ENCODE measurements at regions not wholly inside any gene's neighbourhood (a gene's known extent, or its start where the extent isn't known, plus 50 kb on each side); places are given as distances from the start of the nearest gene placed in this dataset.

- no peaks in the 10 kb centered on the region for H3K9me3 Mint-ChIP-seq (ENCODE audit: unreplicated experiment)
- H3K4me1 Mint-ChIP-seq (ENCODE audit: unreplicated experiment) = peaks cover 8% of the 10 kb centered on the region
- H3K27me3 Mint-ChIP-seq (ENCODE audit: unreplicated experiment) = peaks cover 7% of the 10 kb centered on the region
- H3K27ac Mint-ChIP-seq (ENCODE audit: unreplicated experiment) = peak overlapping the region; percentile 41
- H3K4me3 Mint-ChIP-seq (ENCODE audit: unreplicated experiment) = peak overlapping the region; percentile 81
- no peaks in the 10 kb centered on the region for H3K36me3 Mint-ChIP-seq (ENCODE audit: unreplicated experiment)
- no peak for TF ChIP-seq CTCF (IDR thresholded peaks at IDR 0.05)
- DNase-seq (ENCODE audit: extremely low spot score, unreplicated experiment) = peak; percentile 88
Measured at GRCh38 chr12:125983094-125983783, 918.0 kb downstream of the AACS start.

- peak overlapping the region; percentile 41 for H3K27ac Mint-ChIP-seq (ENCODE audit: unreplicated experiment)
- DNase-seq (ENCODE audit: extremely low spot score, unreplicated experiment) = no peak
- H3K4me1 Mint-ChIP-seq (ENCODE audit: unreplicated experiment) = peaks cover 8% of the 10 kb centered on the region
- peaks cover 7% of the 10 kb centered on the region for H3K27me3 Mint-ChIP-seq (ENCODE audit: unreplicated experiment)
- peak; percentile 9 for TF ChIP-seq CTCF (IDR thresholded peaks at IDR 0.05)
- H3K9me3 Mint-ChIP-seq (ENCODE audit: unreplicated experiment) = no peaks in the 10 kb centered on the region
- peak overlapping the region; percentile 81 for H3K4me3 Mint-ChIP-seq (ENCODE audit: unreplicated experiment)
- H3K36me3 Mint-ChIP-seq (ENCODE audit: unreplicated experiment) = no peaks in the 10 kb centered on the region
Measured at GRCh38 chr12:125983784-125984500, 918.7 kb downstream of the AACS start.

GRCh38 chr12:125988545-125988944, 923.3 kb downstream of the AACS start:
- peaks cover 13% of the 10 kb centered on the region for H3K4me1 Mint-ChIP-seq (ENCODE audit: unreplicated experiment)
- no peak for TF ChIP-seq CTCF (IDR thresholded peaks at IDR 0.05)
- H3K27ac Mint-ChIP-seq (ENCODE audit: unreplicated experiment) = no peak overlapping the region
- H3K36me3 Mint-ChIP-seq (ENCODE audit: unreplicated experiment) = no peaks in the 10 kb centered on the region
- no peaks in the 10 kb centered on the region for H3K9me3 Mint-ChIP-seq (ENCODE audit: unreplicated experiment)
- H3K4me3 Mint-ChIP-seq (ENCODE audit: unreplicated experiment) = no peak overlapping the region
- DNase-seq (ENCODE audit: extremely low spot score, unreplicated experiment) = no peak
- H3K27me3 Mint-ChIP-seq (ENCODE audit: unreplicated experiment) = peaks cover 5% of the 10 kb centered on the region

- H3K36me3 Mint-ChIP-seq (ENCODE audit: unreplicated experiment) = no peaks in the 10 kb centered on the region
- H3K4me3 Mint-ChIP-seq (ENCODE audit: unreplicated experiment) = no peak overlapping the region
- peaks cover 6% of the 10 kb centered on the region for H3K4me1 Mint-ChIP-seq (ENCODE audit: unreplicated experiment)
- H3K27ac Mint-ChIP-seq (ENCODE audit: unreplicated experiment) = no peak overlapping the region
- TF ChIP-seq CTCF (IDR thresholded peaks at IDR 0.05) = no peak
- peaks cover 3% of the 10 kb centered on the region for H3K9me3 Mint-ChIP-seq (ENCODE audit: unreplicated experiment)
- peaks cover 6% of the 10 kb centered on the region for H3K27me3 Mint-ChIP-seq (ENCODE audit: unreplicated experiment)
- no peak for DNase-seq (ENCODE audit: extremely low spot score, unreplicated experiment)
Measured at GRCh38 chr12:125989696-125990095, 924.5 kb downstream of the AACS start.

GRCh38 chr12:125996443-125996842, 931.2 kb downstream of the AACS start:
- Mint-ChIP-seq H3K4me3 (ENCODE audit: unreplicated experiment) (no peak overlapping the region), H3K36me3 (ENCODE audit: unreplicated experiment) (no peaks in the 10 kb centered on the region), H3K27ac (ENCODE audit: unreplicated experiment) (no peak overlapping the region), H3K4me1 (ENCODE audit: unreplicated experiment) (no peaks in the 10 kb centered on the region), H3K9me3 (ENCODE audit: unreplicated experiment) (peaks cover 20% of the 10 kb centered on the region), H3K27me3 (ENCODE audit: unreplicated experiment) (peaks cover 3% of the 10 kb centered on the region)
- no peak for TF ChIP-seq CTCF (IDR thresholded peaks at IDR 0.05)
- DNase-seq (ENCODE audit: extremely low spot score, unreplicated experiment) = no peak

Data from osteocyte (in vitro differentiated cells).